ENCODE measurements at regions not wholly inside any gene's neighbourhood (a gene's known extent, or its start where the extent isn't known, plus 50 kb on each side); places are given as distances from the start of the nearest gene placed in this dataset.
"Not testable (repeated sequence)": the region's sequence is repeated elsewhere in the genome, so short reads cannot be mapped to it uniquely, and the experiment has no call there.

- not testable (repeated sequence) for H2AK5ac ChIP-seq (ENCODE audit: low read length, severe bottlenecking); H3K79me1 ChIP-seq (replicated peaks; ENCODE audit: low read length, poor library complexity, severe bottlenecking); H2AFZ ChIP-seq (ENCODE audit: low read depth, low read length); H3K9ac ChIP-seq (ENCODE audit: low read length); H2BK120ac ChIP-seq (ENCODE audit: low read depth, low read length); H2BK5ac ChIP-seq (ENCODE audit: low read depth, low read length, poor library complexity, severe bottlenecking); DNase-seq; H3K27me3 ChIP-seq (ENCODE audit: control insufficient read depth in 1 of 2, insufficient read depth in 1 of 2, low read length in 2 of 2); H2BK15ac ChIP-seq (ENCODE audit: low read depth, poor library complexity, severe bottlenecking); H3K18ac ChIP-seq (ENCODE audit: low read depth in 1 of 2, low read length in 2 of 2); H4K91ac ChIP-seq (ENCODE audit: low read length); H3K23ac ChIP-seq (ENCODE audit: low read length in 2 of 2); H4K8ac ChIP-seq (ENCODE audit: low read length); H3K36me3 ChIP-seq (ENCODE audit: control insufficient read depth in 1 of 2, insufficient read depth in 2 of 2, low read depth in 1 of 2, low read length in 2 of 2); H2BK12ac ChIP-seq (ENCODE audit: low read length in 2 of 2); H3K14ac ChIP-seq (ENCODE audit: low read length in 2 of 2); H3K4me1 ChIP-seq (ENCODE audit: control insufficient read depth, insufficient read depth, low read depth, low read length); H3K9me3 ChIP-seq (ENCODE audit: control insufficient read depth, low read length); H3K4me2 ChIP-seq (ENCODE audit: low read length, poor library complexity, severe bottlenecking); H3K4ac ChIP-seq (ENCODE audit: low read depth in 1 of 2, low read length in 2 of 2); H3K4me3 ChIP-seq (ENCODE audit: insufficient read depth in 1 of 2, low read depth in 1 of 2, low read length in 2 of 2); H3K27ac ChIP-seq (ENCODE audit: low read length, poor library complexity, severe bottlenecking)
- 28% methylated on average over 3 of the region's 3 CpGs for WGBS
Observed at GRCh38 chr6:60779591-60779990, 1506.4 kb downstream of the KHDRBS2 start.

- not testable (repeated sequence) for H3K14ac ChIP-seq (ENCODE audit: low read length in 2 of 2); H3K4ac ChIP-seq (ENCODE audit: low read depth in 1 of 2, low read length in 2 of 2); H2BK120ac ChIP-seq (ENCODE audit: low read depth, low read length); H3K4me3 ChIP-seq (ENCODE audit: insufficient read depth in 1 of 2, low read depth in 1 of 2, low read length in 2 of 2); H3K9ac ChIP-seq (ENCODE audit: low read length); H3K36me3 ChIP-seq (ENCODE audit: control insufficient read depth in 1 of 2, insufficient read depth in 2 of 2, low read depth in 1 of 2, low read length in 2 of 2); H2BK5ac ChIP-seq (ENCODE audit: low read depth, low read length, poor library complexity, severe bottlenecking); H4K91ac ChIP-seq (ENCODE audit: low read length); DNase-seq; H3K23ac ChIP-seq (ENCODE audit: low read length in 2 of 2); H3K79me1 ChIP-seq (replicated peaks; ENCODE audit: low read length, poor library complexity, severe bottlenecking); H4K8ac ChIP-seq (ENCODE audit: low read length); H3K27me3 ChIP-seq (ENCODE audit: control insufficient read depth in 1 of 2, insufficient read depth in 1 of 2, low read length in 2 of 2); H3K18ac ChIP-seq (ENCODE audit: low read depth in 1 of 2, low read length in 2 of 2); H2BK15ac ChIP-seq (ENCODE audit: low read depth, poor library complexity, severe bottlenecking); H3K4me1 ChIP-seq (ENCODE audit: control insufficient read depth, insufficient read depth, low read depth, low read length); H3K27ac ChIP-seq (ENCODE audit: low read length, poor library complexity, severe bottlenecking); H3K9me3 ChIP-seq (ENCODE audit: control insufficient read depth, low read length); H3K4me2 ChIP-seq (ENCODE audit: low read length, poor library complexity, severe bottlenecking); H2BK12ac ChIP-seq (ENCODE audit: low read length in 2 of 2); H2AFZ ChIP-seq (ENCODE audit: low read depth, low read length); H2AK5ac ChIP-seq (ENCODE audit: low read length, severe bottlenecking)
- WGBS = 100% methylated on average over 3 of the region's 4 CpGs
Observed at GRCh38 chr6:60767791-60768499, 1518.1 kb downstream of the KHDRBS2 start.

GRCh38 chr6:60765331-60765730 is 1520.7 kb downstream of the KHDRBS2 start:
- not testable (repeated sequence) for H3K14ac ChIP-seq (ENCODE audit: low read length in 2 of 2); H2BK12ac ChIP-seq (ENCODE audit: low read length in 2 of 2); H3K4me3 ChIP-seq (ENCODE audit: insufficient read depth in 1 of 2, low read depth in 1 of 2, low read length in 2 of 2); H4K91ac ChIP-seq (ENCODE audit: low read length); H3K4me2 ChIP-seq (ENCODE audit: low read length, poor library complexity, severe bottlenecking); H3K36me3 ChIP-seq (ENCODE audit: control insufficient read depth in 1 of 2, insufficient read depth in 2 of 2, low read depth in 1 of 2, low read length in 2 of 2); H2BK120ac ChIP-seq (ENCODE audit: low read depth, low read length); H3K18ac ChIP-seq (ENCODE audit: low read depth in 1 of 2, low read length in 2 of 2); H3K27ac ChIP-seq (ENCODE audit: low read length, poor library complexity, severe bottlenecking); H3K27me3 ChIP-seq (ENCODE audit: control insufficient read depth in 1 of 2, insufficient read depth in 1 of 2, low read length in 2 of 2); DNase-seq; H2AK5ac ChIP-seq (ENCODE audit: low read length, severe bottlenecking); H2BK15ac ChIP-seq (ENCODE audit: low read depth, poor library complexity, severe bottlenecking); H3K9me3 ChIP-seq (ENCODE audit: control insufficient read depth, low read length); H2BK5ac ChIP-seq (ENCODE audit: low read depth, low read length, poor library complexity, severe bottlenecking); H2AFZ ChIP-seq (ENCODE audit: low read depth, low read length); H3K79me1 ChIP-seq (replicated peaks; ENCODE audit: low read length, poor library complexity, severe bottlenecking); H3K4me1 ChIP-seq (ENCODE audit: control insufficient read depth, insufficient read depth, low read depth, low read length); H4K8ac ChIP-seq (ENCODE audit: low read length); H3K4ac ChIP-seq (ENCODE audit: low read depth in 1 of 2, low read length in 2 of 2); H3K23ac ChIP-seq (ENCODE audit: low read length in 2 of 2); H3K9ac ChIP-seq (ENCODE audit: low read length)

GRCh38 chr6:60763464-60764080 is 1522.5 kb downstream of the KHDRBS2 start:
- not testable (repeated sequence) for H3K27ac ChIP-seq (ENCODE audit: low read length, poor library complexity, severe bottlenecking); H2AFZ ChIP-seq (ENCODE audit: low read depth, low read length); H3K4me3 ChIP-seq (ENCODE audit: insufficient read depth in 1 of 2, low read depth in 1 of 2, low read length in 2 of 2); H3K79me1 ChIP-seq (replicated peaks; ENCODE audit: low read length, poor library complexity, severe bottlenecking); H3K23ac ChIP-seq (ENCODE audit: low read length in 2 of 2); H2BK12ac ChIP-seq (ENCODE audit: low read length in 2 of 2); H3K9ac ChIP-seq (ENCODE audit: low read length); H3K4me2 ChIP-seq (ENCODE audit: low read length, poor library complexity, severe bottlenecking); H2BK15ac ChIP-seq (ENCODE audit: low read depth, poor library complexity, severe bottlenecking); H3K27me3 ChIP-seq (ENCODE audit: control insufficient read depth in 1 of 2, insufficient read depth in 1 of 2, low read length in 2 of 2); H3K9me3 ChIP-seq (ENCODE audit: control insufficient read depth, low read length); H3K18ac ChIP-seq (ENCODE audit: low read depth in 1 of 2, low read length in 2 of 2); H3K4me1 ChIP-seq (ENCODE audit: control insufficient read depth, insufficient read depth, low read depth, low read length); H2AK5ac ChIP-seq (ENCODE audit: low read length, severe bottlenecking); H4K8ac ChIP-seq (ENCODE audit: low read length); H2BK120ac ChIP-seq (ENCODE audit: low read depth, low read length); H2BK5ac ChIP-seq (ENCODE audit: low read depth, low read length, poor library complexity, severe bottlenecking); H3K36me3 ChIP-seq (ENCODE audit: control insufficient read depth in 1 of 2, insufficient read depth in 2 of 2, low read depth in 1 of 2, low read length in 2 of 2); H4K91ac ChIP-seq (ENCODE audit: low read length); H3K4ac ChIP-seq (ENCODE audit: low read depth in 1 of 2, low read length in 2 of 2); H3K14ac ChIP-seq (ENCODE audit: low read length in 2 of 2); DNase-seq
- WGBS = 80% methylated on average over 1 of the region's 4 CpGs

All from mesenchymal stem cell (in vitro differentiated cells and primary cell).